ENCODE measurements at regions not wholly inside any gene's neighbourhood (a gene's known extent, or its start where the extent isn't known, plus 50 kb on each side); places are given as distances from the start of the nearest gene placed in this dataset.

DNA sequence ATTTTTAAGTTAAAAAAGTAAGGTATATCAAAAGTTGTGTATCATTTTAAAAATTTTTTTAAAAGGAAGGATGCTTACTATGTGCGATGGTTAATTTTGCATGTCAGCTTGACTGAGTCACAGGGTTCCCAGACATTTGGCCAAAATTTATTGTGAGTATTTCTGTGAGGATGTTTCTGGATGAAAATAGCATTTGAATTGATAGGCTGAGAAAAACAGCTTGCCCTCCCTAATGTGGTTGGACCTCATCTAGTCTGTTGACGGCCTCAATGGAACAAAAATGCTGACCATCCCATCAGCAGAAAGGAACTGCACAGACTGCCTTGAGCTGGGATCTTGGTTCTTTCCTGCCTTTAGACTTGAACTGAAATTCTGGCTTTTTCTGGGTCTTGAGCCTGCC, 724.5 kb downstream of the NCAM2 start:
- H3K36me3 Mint-ChIP-seq (ENCODE audit: low read depth, unreplicated experiment): no peaks in the 10 kb centered on the region
- TF ChIP-seq, protein P1, sequence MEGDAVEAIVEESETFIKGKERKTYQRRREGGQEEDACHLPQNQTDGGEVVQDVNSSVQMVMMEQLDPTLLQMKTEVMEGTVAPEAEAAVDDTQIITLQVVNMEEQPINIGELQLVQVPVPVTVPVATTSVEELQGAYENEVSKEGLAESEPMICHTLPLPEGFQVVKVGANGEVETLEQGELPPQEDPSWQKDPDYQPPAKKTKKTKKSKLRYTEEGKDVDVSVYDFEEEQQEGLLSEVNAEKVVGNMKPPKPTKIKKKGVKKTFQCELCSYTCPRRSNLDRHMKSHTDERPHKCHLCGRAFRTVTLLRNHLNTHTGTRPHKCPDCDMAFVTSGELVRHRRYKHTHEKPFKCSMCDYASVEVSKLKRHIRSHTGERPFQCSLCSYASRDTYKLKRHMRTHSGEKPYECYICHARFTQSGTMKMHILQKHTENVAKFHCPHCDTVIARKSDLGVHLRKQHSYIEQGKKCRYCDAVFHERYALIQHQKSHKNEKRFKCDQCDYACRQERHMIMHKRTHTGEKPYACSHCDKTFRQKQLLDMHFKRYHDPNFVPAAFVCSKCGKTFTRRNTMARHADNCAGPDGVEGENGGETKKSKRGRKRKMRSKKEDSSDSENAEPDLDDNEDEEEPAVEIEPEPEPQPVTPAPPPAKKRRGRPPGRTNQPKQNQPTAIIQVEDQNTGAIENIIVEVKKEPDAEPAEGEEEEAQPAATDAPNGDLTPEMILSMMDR (IDR thresholded peaks at IDR 0.05; ENCODE audit: insufficient read depth, low read depth, low read length): no peak
- TF ChIP-seq EZH2 (IDR thresholded peaks at IDR 0.05; ENCODE audit: insufficient read depth, low read length): no peak
- H3K27ac Mint-ChIP-seq (ENCODE audit: unreplicated experiment): no peak overlapping the region
- Histone ChIP-seq H3K4me3 (ENCODE audit: insufficient read depth, low read depth, low read length) (no peak overlapping the region), H2AFZ (ENCODE audit: low read depth, low read length) (no peak overlapping the region), H3K27ac (ENCODE audit: low read depth, low read length) (no peak overlapping the region), H4K20me1 (ENCODE audit: insufficient read depth, low read length) (no peaks in the 10 kb centered on the region), H3K4me2 (ENCODE audit: low read length) (no peak overlapping the region), H3K79me2 (ENCODE audit: insufficient read depth, low read length) (no peaks in the 10 kb centered on the region), H3K9me3 (ENCODE audit: insufficient read depth, low read depth, low read length) (no peaks in the 10 kb centered on the region), H3K27me3 (ENCODE audit: insufficient read depth, low read length) (no peaks in the 10 kb centered on the region), H3K4me1 (ENCODE audit: insufficient read depth, low read length) (no peaks in the 10 kb centered on the region), H3K36me3 (ENCODE audit: insufficient read depth, low read length) (no peaks in the 10 kb centered on the region), H3K9ac (ENCODE audit: low read length) (no peak overlapping the region)
- peak; percentile 56 for DNase-seq (ENCODE audit: low read depth)
- H3K27me3 Mint-ChIP-seq (ENCODE audit: low read depth, unreplicated experiment): no peaks in the 10 kb centered on the region
- H3K9me3 Mint-ChIP-seq (ENCODE audit: unreplicated experiment): no peaks in the 10 kb centered on the region
- H3K4me3 Mint-ChIP-seq (ENCODE audit: unreplicated experiment): no peak overlapping the region
- no peak for FAIRE-seq
- H3K4me1 Mint-ChIP-seq (ENCODE audit: low read depth, unreplicated experiment): no peaks in the 10 kb centered on the region

DNA sequence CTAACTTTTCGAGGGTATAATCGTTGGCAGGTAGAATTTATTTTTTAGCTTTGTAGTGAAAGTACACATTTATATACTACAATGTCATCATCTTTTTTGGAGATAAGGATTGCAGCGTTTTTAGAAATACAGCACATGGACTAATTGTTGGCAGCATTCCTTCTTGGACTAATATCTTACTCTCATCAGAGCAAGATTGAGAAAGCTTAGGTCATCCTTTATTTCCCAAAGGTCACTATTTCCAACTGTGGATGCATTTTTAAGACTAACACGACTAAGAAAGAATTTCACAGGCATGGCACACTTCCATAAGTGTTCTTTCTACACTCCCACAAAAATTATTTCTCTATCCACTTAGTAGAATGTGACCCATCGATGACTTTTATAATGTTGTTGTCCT, 732.3 kb downstream of the NCAM2 start:
- Histone ChIP-seq H3K27ac (ENCODE audit: low read depth, low read length) (no peak overlapping the region), H3K4me2 (ENCODE audit: low read length) (no peak overlapping the region), H3K36me3 (ENCODE audit: insufficient read depth, low read length) (no peaks in the 10 kb centered on the region), H3K4me1 (ENCODE audit: insufficient read depth, low read length) (no peaks in the 10 kb centered on the region), H3K27me3 (ENCODE audit: insufficient read depth, low read length) (no peaks in the 10 kb centered on the region), H2AFZ (ENCODE audit: low read depth, low read length) (no peak overlapping the region), H3K9ac (ENCODE audit: low read length) (no peak overlapping the region), H4K20me1 (ENCODE audit: insufficient read depth, low read length) (no peaks in the 10 kb centered on the region), H3K79me2 (ENCODE audit: insufficient read depth, low read length) (no peaks in the 10 kb centered on the region), H3K9me3 (ENCODE audit: insufficient read depth, low read depth, low read length) (no peaks in the 10 kb centered on the region), H3K4me3 (ENCODE audit: insufficient read depth, low read depth, low read length) (no peak overlapping the region)
- H3K27me3 Mint-ChIP-seq (ENCODE audit: low read depth, unreplicated experiment): no peaks in the 10 kb centered on the region
- H3K9me3 Mint-ChIP-seq (ENCODE audit: unreplicated experiment): peaks cover 2% of the 10 kb centered on the region
- TF ChIP-seq EZH2 (IDR thresholded peaks at IDR 0.05; ENCODE audit: insufficient read depth, low read length): no peak
- TF ChIP-seq, protein P1 (IDR thresholded peaks at IDR 0.05; ENCODE audit: insufficient read depth, low read depth, low read length): no peak
- no peaks in the 10 kb centered on the region for H3K4me1 Mint-ChIP-seq (ENCODE audit: low read depth, unreplicated experiment)
- H3K4me3 Mint-ChIP-seq (ENCODE audit: unreplicated experiment): no peak overlapping the region
- H3K27ac Mint-ChIP-seq (ENCODE audit: unreplicated experiment): no peak overlapping the region
- H3K36me3 Mint-ChIP-seq (ENCODE audit: low read depth, unreplicated experiment): no peaks in the 10 kb centered on the region
- DNase-seq (ENCODE audit: low read depth) (peak; percentile 2), FAIRE-seq (no peak)

DNA sequence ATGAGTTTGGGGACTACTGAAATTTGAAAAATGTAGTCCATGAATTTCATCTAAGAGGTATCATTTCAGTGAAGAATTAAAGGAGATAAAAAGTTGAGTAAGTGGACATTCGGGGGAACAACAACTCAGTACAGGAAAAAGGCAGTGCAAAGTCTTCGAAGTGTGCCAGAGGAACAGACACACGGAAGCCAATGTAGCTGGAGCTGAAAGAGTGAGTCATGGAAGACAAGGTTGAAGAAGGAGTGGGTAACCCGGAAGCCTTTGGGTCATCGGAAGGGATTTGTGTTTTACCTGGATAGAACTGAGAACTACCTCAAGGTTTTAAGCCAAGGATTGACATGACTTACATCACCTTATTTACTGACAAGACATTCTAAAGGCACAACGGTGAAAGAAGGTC, 733.4 kb downstream of the NCAM2 start:
- Histone ChIP-seq H4K20me1 (ENCODE audit: insufficient read depth, low read length) (no peaks in the 10 kb centered on the region), H3K4me3 (ENCODE audit: insufficient read depth, low read depth, low read length) (no peak overlapping the region), H3K9ac (ENCODE audit: low read length) (no peak overlapping the region), H3K27ac (ENCODE audit: low read depth, low read length) (no peak overlapping the region), H3K36me3 (ENCODE audit: insufficient read depth, low read length) (no peaks in the 10 kb centered on the region), H3K4me2 (ENCODE audit: low read length) (no peak overlapping the region), H3K27me3 (ENCODE audit: insufficient read depth, low read length) (no peaks in the 10 kb centered on the region), H3K4me1 (ENCODE audit: insufficient read depth, low read length) (no peaks in the 10 kb centered on the region), H3K79me2 (ENCODE audit: insufficient read depth, low read length) (no peaks in the 10 kb centered on the region), H2AFZ (ENCODE audit: low read depth, low read length) (no peak overlapping the region), H3K9me3 (ENCODE audit: insufficient read depth, low read depth, low read length) (no peaks in the 10 kb centered on the region)
- FAIRE-seq: peak; percentile 29
- H3K36me3 Mint-ChIP-seq (ENCODE audit: low read depth, unreplicated experiment): no peaks in the 10 kb centered on the region
- H3K27ac Mint-ChIP-seq (ENCODE audit: unreplicated experiment): no peak overlapping the region
- TF ChIP-seq EZH2 (IDR thresholded peaks at IDR 0.05; ENCODE audit: insufficient read depth, low read length): no peak
- TF ChIP-seq, protein P1 (IDR thresholded peaks at IDR 0.05; ENCODE audit: insufficient read depth, low read depth, low read length): no peak
- no peaks in the 10 kb centered on the region for H3K4me1 Mint-ChIP-seq (ENCODE audit: low read depth, unreplicated experiment)
- peaks cover 2% of the 10 kb centered on the region for H3K9me3 Mint-ChIP-seq (ENCODE audit: unreplicated experiment)
- H3K4me3 Mint-ChIP-seq (ENCODE audit: unreplicated experiment): no peak overlapping the region
- no peaks in the 10 kb centered on the region for H3K27me3 Mint-ChIP-seq (ENCODE audit: low read depth, unreplicated experiment)
- no peak for DNase-seq (ENCODE audit: low read depth)

Data from astrocyte (in vitro differentiated cells and primary cell).